Right cardiac atrium (tissue), 5 donors: ENCODE measurements at regions not wholly inside any gene's neighbourhood (a gene's known extent, or its start where the extent isn't known, plus 50 kb on each side); places are given as distances from the start of the nearest gene placed in this dataset.

Experiments used
- ATAC-seq, 2 donors: fragments of 200-7000 bp; cut with Tn5 transposase; one replicate each; pipeline versions ENCODE4 v1.8.0 to v1.9.1; 2020; ENCODE audit warnings: moderate library complexity in 2 of 2, mild to moderate bottlenecking in 1 of 2
- DNase-seq, 3 donors: peaks; one replicate each; pipeline ENCODE4 v3.0.0-alpha.2; 2020
- H3K27ac ChIP-seq: one replicate; pipeline ENCODE4 v1.5.1; 2013; ENCODE audit warnings: mild to moderate bottlenecking, low read length, control low read depth, moderate library complexity
- H3K27me3 ChIP-seq: one replicate; pipeline ENCODE4 v1.6.1; 2013; ENCODE audit not compliant: control insufficient read depth, insufficient read depth
- H3K4me1 ChIP-seq: one replicate; pipeline ENCODE4 v1.6.1; 2013; ENCODE audit warnings: low read length; ENCODE audit not compliant: control insufficient read depth, insufficient read depth
- H3K4me3 ChIP-seq: one replicate; pipeline ENCODE4 v1.5.1; 2013; ENCODE audit warnings: low read length, control low read depth
- H3K9me3 ChIP-seq: one replicate; pipeline ENCODE4 v1.6.1; 2013; ENCODE audit warnings: low read length; ENCODE audit not compliant: control insufficient read depth
- WGBS: extraction: QIAGEN DNeasy Blood & Tissue Kit; methylation state at CpG from one replicate; pipeline ENCODE4 v1.1.7; 2013; 5-methylcytosine and 5-hydroxymethylcytosine counted together
- intact Hi-C, 4 donors: fragments of 100-400 bp; cut with DNase I; formaldehyde crosslinking; loops; one replicate each; pipeline versions ENCODE4 v1.11.0 to v1.14.0; 2022 to 2023
- donor health status: healthy with polysubstance abuse.
- donor health status: DM: no; HTN: yes; CAD: no.
- donor health status: DM: no; HTN: no; CAD: no.
- donor health status: DM: no; HTN: yes; CAD: no; lungs with severe emphysema.
- donor health status: DM: yes; HTN: yes; CAD: no.

- intact Hi-C loops = no loop called here
- ATAC-seq = no peak
- no peaks in the 10 kb centered on the region for H3K4me1 ChIP-seq
- H3K27me3 ChIP-seq = no peaks in the 10 kb centered on the region
- WGBS = 76% methylated on average over 3 of the region's 3 CpGs
- no peak overlapping the region for H3K4me3 ChIP-seq
- no peak overlapping the region for H3K27ac ChIP-seq
- H3K9me3 ChIP-seq = no peaks in the 10 kb centered on the region
- DNase-seq = no peak
These were observed 608.4 kb downstream of the PRELID2 start for GRCh38 chr5:145226726-145227125.

DNA sequence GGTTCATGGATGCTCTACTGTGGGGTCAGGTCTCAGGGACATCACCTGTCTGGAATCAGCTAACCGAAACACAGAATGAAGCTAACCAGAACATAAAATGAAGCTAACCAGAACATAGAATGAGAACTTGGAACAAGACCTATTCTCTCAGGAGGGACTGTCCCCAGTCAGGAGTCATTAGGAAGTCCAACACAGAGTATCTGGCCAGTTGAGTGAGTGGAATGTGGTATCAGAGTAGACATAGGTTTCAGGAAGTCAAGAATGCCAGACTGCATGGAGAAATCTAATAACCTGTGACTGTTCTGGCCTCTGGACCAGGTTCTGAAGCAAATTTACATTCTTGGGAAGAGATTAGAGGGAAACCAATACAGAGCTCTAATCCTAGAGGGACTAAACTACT is 609.6 kb downstream of the PRELID2 start:
- 93% methylated on average over 1 of the region's 1 CpG for WGBS

DNA sequence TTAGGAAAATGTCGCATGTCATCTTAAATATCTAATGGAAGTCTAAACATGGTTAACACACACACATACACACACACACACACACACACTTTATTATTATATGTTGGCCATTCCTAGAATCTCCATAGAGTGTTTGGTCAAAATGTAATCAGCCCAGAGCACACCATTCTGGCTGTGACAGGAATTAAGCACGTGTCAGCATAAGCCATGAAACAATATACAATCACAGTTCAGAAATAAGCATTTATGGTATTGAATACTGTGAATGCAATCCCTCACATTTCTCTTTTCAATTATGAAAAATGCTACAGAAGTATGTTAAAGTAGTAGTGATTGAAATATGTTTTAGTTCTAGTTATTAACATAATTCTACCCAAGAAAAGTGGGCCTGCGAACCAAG is 611.6 kb downstream of the PRELID2 start:
- Histone ChIP-seq H3K27ac (no peak overlapping the region), H3K4me1 (no peaks in the 10 kb centered on the region), H3K9me3 (no peaks in the 10 kb centered on the region), H3K4me3 (no peak overlapping the region), H3K27me3 (no peaks in the 10 kb centered on the region)
- intact Hi-C loops = no loop called here
- DNase-seq (no peak), ATAC-seq (no peak)
- 86% methylated on average over 3 of the region's 3 CpGs for WGBS

More for the DNA sequence above, 609.6 kb downstream of the PRELID2 start:
- Histone ChIP-seq H3K4me3 (no peak overlapping the region), H3K27me3 (no peaks in the 10 kb centered on the region), H3K9me3 (no peaks in the 10 kb centered on the region), H3K4me1 (no peaks in the 10 kb centered on the region), H3K27ac (no peak overlapping the region)
- DNase-seq (no peak), ATAC-seq (no peak)
- intact Hi-C loops = no loop called here

- no peaks in the 10 kb centered on the region for H3K9me3 ChIP-seq
- H3K27me3 ChIP-seq = no peaks in the 10 kb centered on the region
- DNase-seq (no peak), ATAC-seq (no peak)
- H3K4me1 ChIP-seq = no peaks in the 10 kb centered on the region
- intact Hi-C loops = no loop called here
- no peak overlapping the region for H3K27ac ChIP-seq
- H3K4me3 ChIP-seq = no peak overlapping the region
These were observed 612.5 kb downstream of the PRELID2 start for GRCh38 chr5:145222622-145223021.

DNA sequence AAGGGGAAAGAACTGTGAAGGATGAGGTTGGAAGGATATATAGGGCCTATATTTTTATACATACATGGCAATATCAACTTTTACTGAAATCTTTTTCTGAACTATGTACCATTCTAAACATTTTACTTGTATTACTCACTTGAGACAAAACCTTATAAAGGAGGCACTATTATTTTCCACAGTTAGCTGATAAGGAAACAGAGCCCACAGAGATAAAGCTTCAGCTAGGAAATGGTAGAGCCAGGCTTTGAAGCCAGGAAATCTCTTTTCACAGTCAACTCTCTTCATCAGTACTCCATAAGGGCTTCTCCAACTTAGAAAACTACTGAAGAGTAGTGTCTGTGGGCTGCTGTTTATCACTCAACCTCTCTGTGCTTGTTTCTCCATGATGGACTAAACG is 613.7 kb downstream of the PRELID2 start:
- no peak overlapping the region for H3K4me3 ChIP-seq
- intact Hi-C loops = no loop called here
- H3K9me3 ChIP-seq = no peaks in the 10 kb centered on the region
- 97% methylated on average over 1 of the region's 1 CpG for WGBS
- no peak overlapping the region for H3K27ac ChIP-seq
- DNase-seq (no peak), ATAC-seq (no peak)
- no peaks in the 10 kb centered on the region for H3K27me3 ChIP-seq
- H3K4me1 ChIP-seq = no peaks in the 10 kb centered on the region

DNA sequence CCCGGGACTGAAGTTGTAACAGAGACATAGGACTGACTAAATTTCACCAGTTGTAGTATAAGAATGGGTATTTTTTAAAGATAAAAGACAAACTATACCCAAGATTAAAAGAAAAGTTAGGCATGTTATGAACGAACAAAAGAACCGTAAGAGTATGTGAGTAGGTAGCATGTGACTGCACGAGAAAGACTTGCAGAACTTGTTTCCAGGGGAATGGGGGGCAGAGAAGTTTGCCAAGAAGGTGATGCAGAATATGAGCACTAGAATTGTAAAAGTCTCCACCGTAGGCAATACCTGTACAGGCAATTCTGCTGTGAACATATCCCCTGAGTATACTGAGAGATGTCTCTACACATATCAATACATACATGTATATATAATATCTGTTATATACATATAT is 614.7 kb downstream of the PRELID2 start:
- H3K27me3 ChIP-seq = no peaks in the 10 kb centered on the region
- no peak overlapping the region for H3K4me3 ChIP-seq
- H3K4me1 ChIP-seq = no peaks in the 10 kb centered on the region
- intact Hi-C loops = no loop called here
- H3K27ac ChIP-seq = no peak overlapping the region
- 91% methylated on average over 5 of the region's 5 CpGs for WGBS
- ATAC-seq = no peak
- DNase-seq = no peak
- H3K9me3 ChIP-seq = no peaks in the 10 kb centered on the region

DNA sequence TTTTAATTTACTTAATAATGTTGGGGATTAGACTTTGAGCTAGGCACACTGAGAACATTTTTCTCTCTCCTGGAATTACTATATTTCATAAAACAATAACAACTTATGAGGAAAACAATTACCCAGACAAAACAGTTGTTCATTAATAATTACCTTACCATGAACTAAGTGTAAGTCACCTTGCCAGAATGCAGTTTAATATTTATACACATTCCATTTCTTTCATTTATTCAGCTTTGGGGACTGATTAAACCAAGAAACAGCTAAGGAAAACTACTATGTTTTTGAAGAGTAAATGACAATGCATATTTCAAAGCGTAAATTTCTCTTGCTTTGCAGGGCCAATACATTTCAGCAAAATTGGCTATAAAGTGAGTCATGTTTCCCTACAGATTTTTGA is 616.2 kb downstream of the PRELID2 start:
- Histone ChIP-seq H3K9me3 (no peaks in the 10 kb centered on the region), H3K27me3 (no peaks in the 10 kb centered on the region), H3K4me1 (no peaks in the 10 kb centered on the region), H3K4me3 (no peak overlapping the region), H3K27ac (no peak overlapping the region)
- 90% methylated on average over 1 of the region's 1 CpG for WGBS
- no peak for DNase-seq
- intact Hi-C loops = no loop called here
- ATAC-seq = no peak

- ATAC-seq = no peak
- WGBS = 60% methylated on average over 3 of the region's 3 CpGs
These were observed 617.1 kb downstream of the PRELID2 start for GRCh38 chr5:145218019-145218418.

GRCh38 chr5:145210020-145210419 is 625.1 kb downstream of the PRELID2 start:
- Histone ChIP-seq H3K27ac (no peak overlapping the region), H3K4me1 (no peaks in the 10 kb centered on the region), H3K9me3 (no peaks in the 10 kb centered on the region), H3K4me3 (no peak overlapping the region), H3K27me3 (no peaks in the 10 kb centered on the region)
- DNase-seq = no peak
- ATAC-seq = no peak
- intact Hi-C loops = no loop called here
- 91% methylated on average over 3 of the region's 3 CpGs for WGBS

More at GRCh38 chr5:145218019-145218418, 617.1 kb downstream of the PRELID2 start:
- intact Hi-C loops = no loop called here
- Histone ChIP-seq H3K4me1 (no peaks in the 10 kb centered on the region), H3K27me3 (no peaks in the 10 kb centered on the region), H3K4me3 (no peak overlapping the region), H3K27ac (no peak overlapping the region), H3K9me3 (no peaks in the 10 kb centered on the region)
- no peak for DNase-seq

- Histone ChIP-seq H3K27ac (no peak overlapping the region), H3K4me3 (no peak overlapping the region), H3K4me1 (no peaks in the 10 kb centered on the region), H3K9me3 (no peaks in the 10 kb centered on the region), H3K27me3 (no peaks in the 10 kb centered on the region)
- ATAC-seq (no peak), DNase-seq (no peak)
- WGBS = 72% methylated on average over 4 of the region's 4 CpGs
- intact Hi-C loops = no loop called here
These were observed 629.6 kb downstream of the PRELID2 start for GRCh38 chr5:145205546-145205945.

DNA sequence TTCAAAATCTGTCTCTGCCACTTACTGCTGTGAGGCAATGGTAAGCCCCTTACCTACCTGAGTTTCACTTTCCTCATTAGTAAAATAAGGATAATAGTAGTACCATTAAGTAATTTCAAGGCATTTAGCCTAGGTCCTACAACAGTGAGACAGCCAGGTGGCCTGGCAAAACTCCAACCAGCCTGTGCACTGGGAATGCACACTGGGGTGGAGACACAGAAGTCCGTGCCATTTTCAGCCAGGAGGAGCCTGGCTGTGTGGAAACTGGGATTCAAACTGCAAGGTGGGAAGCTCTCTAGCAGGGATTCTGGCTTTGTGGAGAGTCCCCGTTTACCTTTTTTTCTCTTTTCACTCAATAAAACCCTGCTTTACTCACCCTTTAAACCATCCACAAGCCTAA is 630.4 kb downstream of the PRELID2 start:
- intact Hi-C loops = no loop called here
- WGBS = 64% methylated on average over 2 of the region's 2 CpGs
- no peak overlapping the region for H3K4me3 ChIP-seq

DNA sequence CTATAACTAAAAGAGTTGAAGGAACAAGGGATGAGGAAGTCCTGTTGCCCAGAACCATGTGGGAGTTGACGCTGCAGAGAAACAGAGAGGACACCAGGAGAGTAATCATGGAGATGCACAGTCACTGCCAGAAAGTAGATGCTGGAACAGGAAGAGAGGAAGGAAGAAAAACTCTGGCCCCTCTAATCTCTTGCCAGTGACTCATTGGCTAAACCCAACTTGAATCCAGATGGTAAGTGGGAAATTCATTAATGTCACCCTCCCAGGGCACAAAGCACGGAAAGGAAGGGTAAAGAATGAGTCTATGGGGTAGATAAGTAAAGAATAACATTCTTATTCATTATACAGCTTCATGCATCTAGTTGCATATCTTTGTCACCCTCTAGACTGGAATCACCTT is 631.9 kb downstream of the PRELID2 start:
- Histone ChIP-seq H3K4me3 (no peak overlapping the region), H3K27me3 (no peaks in the 10 kb centered on the region), H3K4me1 (no peaks in the 10 kb centered on the region), H3K9me3 (no peaks in the 10 kb centered on the region), H3K27ac (no peak overlapping the region)
- WGBS = 36% methylated on average over 2 of the region's 2 CpGs
- ATAC-seq (no peak), DNase-seq (no peak)
- intact Hi-C loops = no loop called here

More for the DNA sequence above, 630.4 kb downstream of the PRELID2 start:
- no peak for DNase-seq
- H3K27me3 ChIP-seq = no peaks in the 10 kb centered on the region
- H3K9me3 ChIP-seq = no peaks in the 10 kb centered on the region
- ATAC-seq = no peak
- H3K4me1 ChIP-seq = no peaks in the 10 kb centered on the region
- H3K27ac ChIP-seq = no peak overlapping the region
